ENCODE measurements at regions not wholly inside any gene's neighbourhood (a gene's known extent, or its start where the extent isn't known, plus 50 kb on each side); places are given as distances from the start of the nearest gene placed in this dataset.

- Histone ChIP-seq H2BK120ac (replicated peaks; ENCODE audit: low read depth, low read length) (no peak overlapping the region), H2BK5ac (ENCODE audit: low read depth, low read length) (no peak overlapping the region), H3K27me3 (replicated peaks in 1 of 4; ENCODE audit: control insufficient read depth in 3 of 4, extremely low read depth in 1 of 4, insufficient read depth in 3 of 4, low read length in 3 of 4) (no peaks in the 10 kb centered on the region), H3K14ac (ENCODE audit: insufficient read length) (no peak overlapping the region), H3K4me3 (ENCODE audit: extremely low read depth in 1 of 4, insufficient read depth in 2 of 4, low read depth in 3 of 4, low read length in 4 of 4) (no peak overlapping the region), H4K91ac (replicated peaks; ENCODE audit: insufficient read length, low read length) (no peak overlapping the region), H3K4me2 (ENCODE audit: insufficient read depth in 1 of 2, low read depth in 2 of 2, low read length in 2 of 2) (no peak overlapping the region), H2AK5ac (ENCODE audit: low read depth, low read length) (no peak overlapping the region), H3K23ac (ENCODE audit: insufficient read length) (no peak overlapping the region), H2BK12ac (ENCODE audit: low read depth, low read length) (no peak overlapping the region), H3K9me3 (ENCODE audit: insufficient read depth in 2 of 2, low read depth in 1 of 2, low read length in 1 of 2) (no peaks in the 10 kb centered on the region), H3K79me2 (ENCODE audit: control insufficient read depth in 1 of 2, insufficient read depth in 2 of 2, low read length in 2 of 2) (no peaks in the 10 kb centered on the region), H3K27ac (ENCODE audit: low read depth, low read length) (no peak overlapping the region), H4K8ac (ENCODE audit: extremely low read depth, insufficient read depth, low read length) (no peak overlapping the region), H4K20me1 (replicated peaks in 1 of 2; ENCODE audit: control insufficient read depth in 1 of 2, insufficient read depth in 2 of 2, low read length in 2 of 2) (no peaks in the 10 kb centered on the region), H3K36me3 (ENCODE audit: control insufficient read depth in 2 of 4, insufficient read depth in 4 of 4, low read length in 3 of 4) (no peaks in the 10 kb centered on the region), H3K23me2 (ENCODE audit: low read depth, low read length) (peaks cover 2% of the 10 kb centered on the region; the same call in 1 of the 2 replicates), H3K9ac (replicated peaks in 1 of 4; ENCODE audit: extremely low read depth in 1 of 4, low read depth in 3 of 4, low read length in 3 of 4) (no peak overlapping the region), H2AFZ (ENCODE audit: low read length) (no peak overlapping the region), H3K79me1 (ENCODE audit: low read depth, low read length) (no peaks in the 10 kb centered on the region), H3K56ac (replicated peaks; ENCODE audit: insufficient read length, low read depth, low read length) (no peak overlapping the region), H2BK20ac (ENCODE audit: low read length) (no peak overlapping the region), H4K5ac (ENCODE audit: insufficient read length, low read depth, low read length) (no peak overlapping the region), H3K4ac (replicated peaks; ENCODE audit: insufficient read length, low read depth, low read length) (no peak overlapping the region), H3K4me1 (replicated peaks in 1 of 4; ENCODE audit: control insufficient read depth in 3 of 4, insufficient read depth in 4 of 4, low read length in 3 of 4) (peaks cover 0 to 7% (median 5%) of the 10 kb centered on the region in 4 experiments; a peak in 6 of 7 replicates), H3K18ac (ENCODE audit: extremely low read depth, low read length) (no peak overlapping the region), H2BK15ac (ENCODE audit: low read length) (no peak overlapping the region)
- DNase-seq (ENCODE audit: low read depth in 1 of 2, low spot score in 2 of 2) (no peak), FAIRE-seq (no peak)
- TF ChIP-seq NANOG (IDR thresholded peaks at IDR 0.05; ENCODE audit: insufficient read depth, low read depth, low read length, poor library complexity, severe bottlenecking), result no peak
- TF ChIP-seq EP300 (IDR thresholded peaks at IDR 0.05; ENCODE audit: borderline replicate concordance in 1 of 2, low read depth in 2 of 2, low read length in 2 of 2), result no peak
- TF ChIP-seq RAD21 (IDR thresholded peaks at IDR 0.05 in 1 of 2, conservative IDR thresholded peaks at IDR 0.05 in 1 of 2; ENCODE audit: low read depth in 2 of 2, low read length in 2 of 2), result no peak
- no peak for TF ChIP-seq TAF7 (optimal IDR thresholded peaks at IDR 0.05; ENCODE audit: borderline replicate concordance, low read depth, low read length)
- no peak for TF ChIP-seq TEAD4 (IDR thresholded peaks at IDR 0.05; ENCODE audit: low read depth, low read length)
- TF ChIP-seq RFX5 (IDR thresholded peaks at IDR 0.05; ENCODE audit: borderline replicate concordance, low read depth, low read length), result no peak
- TF ChIP-seq JUND (IDR thresholded peaks at IDR 0.05; ENCODE audit: low read length), result no peak
- TF ChIP-seq TAF1 (IDR thresholded peaks at IDR 0.05; ENCODE audit: low read depth, low read length), result no peak
- no peak for TF ChIP-seq CBX5 (IDR thresholded peaks at IDR 0.05; ENCODE audit: low read depth, low read length)
- TF ChIP-seq, protein P1, sequence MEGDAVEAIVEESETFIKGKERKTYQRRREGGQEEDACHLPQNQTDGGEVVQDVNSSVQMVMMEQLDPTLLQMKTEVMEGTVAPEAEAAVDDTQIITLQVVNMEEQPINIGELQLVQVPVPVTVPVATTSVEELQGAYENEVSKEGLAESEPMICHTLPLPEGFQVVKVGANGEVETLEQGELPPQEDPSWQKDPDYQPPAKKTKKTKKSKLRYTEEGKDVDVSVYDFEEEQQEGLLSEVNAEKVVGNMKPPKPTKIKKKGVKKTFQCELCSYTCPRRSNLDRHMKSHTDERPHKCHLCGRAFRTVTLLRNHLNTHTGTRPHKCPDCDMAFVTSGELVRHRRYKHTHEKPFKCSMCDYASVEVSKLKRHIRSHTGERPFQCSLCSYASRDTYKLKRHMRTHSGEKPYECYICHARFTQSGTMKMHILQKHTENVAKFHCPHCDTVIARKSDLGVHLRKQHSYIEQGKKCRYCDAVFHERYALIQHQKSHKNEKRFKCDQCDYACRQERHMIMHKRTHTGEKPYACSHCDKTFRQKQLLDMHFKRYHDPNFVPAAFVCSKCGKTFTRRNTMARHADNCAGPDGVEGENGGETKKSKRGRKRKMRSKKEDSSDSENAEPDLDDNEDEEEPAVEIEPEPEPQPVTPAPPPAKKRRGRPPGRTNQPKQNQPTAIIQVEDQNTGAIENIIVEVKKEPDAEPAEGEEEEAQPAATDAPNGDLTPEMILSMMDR (IDR thresholded peaks at IDR 0.05; ENCODE audit: control extremely low read depth in 1 of 3, insufficient read depth in 1 of 3, low read depth in 1 of 3, low read length in 3 of 3), result no peak
- 86% methylated on average over 2 of the region's 2 CpGs; no CpG with 5 or more reads in 1 of the 2 experiments for WGBS, 2 experiments (ENCODE audit: extremely low coverage in 1 of 2, insufficient coverage in 1 of 2, insufficient read length in 1 of 2, insufficient replicate concordance in 2 of 2, low coverage in 1 of 2, low lambda C conversion rate in 2 of 2, missing lambda C conversion rate in 1 of 2)
- ChIA-PET POLR2A (ENCODE audit: partially characterized antibody) (interaction anchor here (1.8 kb wide), 1 partner anchor 9 kb away, joined by 5 read pairs; no protein-coding TSS in a partner anchor), CTCF (ENCODE audit: partially characterized antibody) (interaction anchor here (0.9 to 1.4 kb wide), 3 partner anchors 8 to 14 kb away, joined by 4 read pairs; no protein-coding TSS in a partner anchor)
Measured at GRCh38 chr1:234529950-234530237, 50.9 kb upstream of the TARBP1 start.

Measured in H1 (cell line).